Neural progenitor cell (in vitro differentiated cells): ENCODE measurements at regions not wholly inside any gene's neighbourhood (a gene's known extent, or its start where the extent isn't known, plus 50 kb on each side); places are given as distances from the start of the nearest gene placed in this dataset.
A peak's percentile ranks its signal among the peaks of the same experiment; 100 is the strongest.

Experiments used
- DNase-seq: peaks from one replicate; pipeline ENCODE4 v3.0.0-alpha.2; 2016; ENCODE audit warnings: low spot score
- H2AFZ ChIP-seq: fragments of 200-600 bp; sonication (generic); replicated peaks from 2 replicates; pipeline ENCODE4 v1.6.1; 2016; ENCODE audit warnings: antibody characterized with exemption
- H3F3A ChIP-seq: fragments of 200-600 bp; sonication (generic); 2 replicates; pipeline ENCODE4 v1.6.1; 2016; ENCODE audit warnings: antibody characterized with exemption, low read depth
- H3K27ac ChIP-seq: fragments of 200-600 bp; sonication (generic); 2 replicates; pipeline ENCODE4 v1.5.1; 2016; ENCODE audit warnings: mild to moderate bottlenecking
- H3K27me3 ChIP-seq: fragments of 200-600 bp; sonication (generic); 2 replicates; pipeline ENCODE4 v1.6.1; 2016; ENCODE audit warnings: mild to moderate bottlenecking, moderate library complexity
- H3K36me3 ChIP-seq: fragments of 200-600 bp; sonication (generic); 2 replicates; pipeline ENCODE4 v1.5.1; 2016
- H3K4me1 ChIP-seq: fragments of 200-600 bp; sonication (generic); 2 replicates; pipeline ENCODE4 v1.6.1; 2016; ENCODE audit warnings: mixed run types
- H3K4me2 ChIP-seq: fragments of 200-600 bp; sonication (generic); 2 replicates; pipeline ENCODE4 v1.6.1; 2016
- H3K4me3 ChIP-seq: fragments of 200-600 bp; sonication (generic); 2 replicates; pipeline ENCODE4 v1.5.1; 2016
- H3K79me2 ChIP-seq: fragments of 200-600 bp; sonication (generic); 2 replicates; pipeline ENCODE4 v1.6.1; 2016; ENCODE audit warnings: low read depth
- H3K9ac ChIP-seq: fragments of 200-600 bp; sonication (generic); 2 replicates; pipeline ENCODE4 v1.6.1; 2016
- H3K9me3 ChIP-seq: fragments of 200-600 bp; sonication (generic); 2 replicates; pipeline ENCODE4 v1.5.1; 2016; ENCODE audit warnings: low read depth
- H4K20me1 ChIP-seq: fragments of 200-600 bp; sonication (generic); 2 replicates; pipeline ENCODE4 v1.6.1; 2016; ENCODE audit warnings: low read depth
- H3K27ac Mint-ChIP-seq: 3 replicates; pipeline ENCODE4 v1.8.0; 2021; ENCODE audit warnings: mixed read lengths
- H3K27me3 Mint-ChIP-seq: 2 replicates; pipeline ENCODE4 v1.8.0; 2022; ENCODE audit warnings: low read depth, mild to moderate bottlenecking, inconsistent platforms, moderate library complexity, mixed read lengths; ENCODE audit not compliant: insufficient read depth
- H3K36me3 Mint-ChIP-seq: 3 replicates; pipeline ENCODE4 v1.8.0; 2021; ENCODE audit warnings: mixed read lengths
- H3K4me1 Mint-ChIP-seq: 3 replicates; pipeline ENCODE4 v1.8.0; 2021; ENCODE audit warnings: mixed read lengths
- H3K4me3 Mint-ChIP-seq: 3 replicates; pipeline ENCODE4 v1.8.0; 2021; ENCODE audit warnings: mild to moderate bottlenecking, moderate library complexity, mixed read lengths
- H3K9me3 Mint-ChIP-seq: 3 replicates; pipeline ENCODE4 v1.8.0; 2020; ENCODE audit warnings: mixed read lengths
- EZH2 ChIP-seq: fragments of 200-600 bp; sonication (generic); IDR thresholded peaks from 2 replicates; pipeline ENCODE4 v1.6.1; 2017; ENCODE audit warnings: antibody characterized with exemption, mild to moderate bottlenecking, moderate library complexity
- EZH2phosphoT487 ChIP-seq: fragments of 200-600 bp; sonication (generic); IDR thresholded peaks from 2 replicates; pipeline ENCODE4 v1.6.1; 2017; ENCODE audit warnings: antibody characterized with exemption
- TF ChIP-seq, protein P1 (sequence below): fragments of 200-600 bp; sonication (generic); IDR thresholded peaks from 2 replicates; pipeline ENCODE4 v1.5.1; 2017; ENCODE audit warnings: antibody characterized with exemption, mild to moderate bottlenecking

DNA sequence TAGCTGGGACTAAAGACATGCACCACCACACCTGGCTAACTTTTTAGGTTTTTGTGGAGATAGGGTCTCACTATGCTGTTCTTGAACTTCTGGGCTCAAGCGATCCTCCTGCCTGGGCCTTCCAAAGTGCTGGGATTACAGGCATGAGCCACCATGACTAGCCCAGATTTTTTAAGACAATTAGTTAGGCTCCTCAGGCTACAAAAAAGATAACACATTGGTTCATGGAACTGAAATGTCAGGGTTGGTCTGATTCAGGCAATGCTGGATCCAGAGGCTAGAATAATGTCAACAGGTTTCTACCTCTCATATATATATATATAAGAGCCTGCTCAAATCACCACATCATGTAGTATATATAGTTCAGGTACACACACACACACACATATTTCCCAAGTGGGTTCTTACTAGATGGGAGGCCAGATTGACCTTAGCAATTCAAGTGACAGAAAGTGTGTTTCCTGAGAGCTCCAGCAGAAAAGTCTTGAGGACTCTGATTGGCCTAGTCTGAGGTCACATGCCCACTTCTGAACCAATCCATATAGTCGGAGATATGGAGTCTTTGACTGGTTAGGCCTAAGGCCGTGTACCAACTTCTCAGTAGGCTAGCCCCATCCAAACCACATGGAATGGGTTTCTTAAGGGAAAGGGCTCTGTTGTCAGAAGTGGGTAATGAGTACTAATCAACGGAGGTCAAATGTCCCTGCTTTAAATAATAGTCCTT is 72.6 kb upstream of the LAPTM4A start:
- H3K9ac ChIP-seq: no peak overlapping the region
- no peak for TF ChIP-seq EZH2
- TF ChIP-seq, protein P1, sequence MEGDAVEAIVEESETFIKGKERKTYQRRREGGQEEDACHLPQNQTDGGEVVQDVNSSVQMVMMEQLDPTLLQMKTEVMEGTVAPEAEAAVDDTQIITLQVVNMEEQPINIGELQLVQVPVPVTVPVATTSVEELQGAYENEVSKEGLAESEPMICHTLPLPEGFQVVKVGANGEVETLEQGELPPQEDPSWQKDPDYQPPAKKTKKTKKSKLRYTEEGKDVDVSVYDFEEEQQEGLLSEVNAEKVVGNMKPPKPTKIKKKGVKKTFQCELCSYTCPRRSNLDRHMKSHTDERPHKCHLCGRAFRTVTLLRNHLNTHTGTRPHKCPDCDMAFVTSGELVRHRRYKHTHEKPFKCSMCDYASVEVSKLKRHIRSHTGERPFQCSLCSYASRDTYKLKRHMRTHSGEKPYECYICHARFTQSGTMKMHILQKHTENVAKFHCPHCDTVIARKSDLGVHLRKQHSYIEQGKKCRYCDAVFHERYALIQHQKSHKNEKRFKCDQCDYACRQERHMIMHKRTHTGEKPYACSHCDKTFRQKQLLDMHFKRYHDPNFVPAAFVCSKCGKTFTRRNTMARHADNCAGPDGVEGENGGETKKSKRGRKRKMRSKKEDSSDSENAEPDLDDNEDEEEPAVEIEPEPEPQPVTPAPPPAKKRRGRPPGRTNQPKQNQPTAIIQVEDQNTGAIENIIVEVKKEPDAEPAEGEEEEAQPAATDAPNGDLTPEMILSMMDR: no peak
- no peak for TF ChIP-seq EZH2phosphoT487
- no peaks in the 10 kb centered on the region for H3K27me3 ChIP-seq
- no peak for DNase-seq
- no peak overlapping the region for H2AFZ ChIP-seq
- H3K79me2 ChIP-seq: no peaks in the 10 kb centered on the region
- Mint-ChIP-seq H3K4me3 (no peak overlapping the region), H3K9me3 (no peaks in the 10 kb centered on the region), H3K36me3 (no peaks in the 10 kb centered on the region), H3K4me1 (no peaks in the 10 kb centered on the region), H3K27ac (no peak overlapping the region), H3K27me3 (peaks cover 2% of the 10 kb centered on the region)
- no peak overlapping the region for H3K4me2 ChIP-seq
- no peaks in the 10 kb centered on the region for H3K36me3 ChIP-seq
- no peaks in the 10 kb centered on the region for H3K4me1 ChIP-seq
- H3K27ac ChIP-seq: no peak overlapping the region
- no peaks in the 10 kb centered on the region for H4K20me1 ChIP-seq
- no peaks in the 10 kb centered on the region for H3K9me3 ChIP-seq
- H3F3A ChIP-seq: no peaks in the 10 kb centered on the region
- no peak overlapping the region for H3K4me3 ChIP-seq

DNA sequence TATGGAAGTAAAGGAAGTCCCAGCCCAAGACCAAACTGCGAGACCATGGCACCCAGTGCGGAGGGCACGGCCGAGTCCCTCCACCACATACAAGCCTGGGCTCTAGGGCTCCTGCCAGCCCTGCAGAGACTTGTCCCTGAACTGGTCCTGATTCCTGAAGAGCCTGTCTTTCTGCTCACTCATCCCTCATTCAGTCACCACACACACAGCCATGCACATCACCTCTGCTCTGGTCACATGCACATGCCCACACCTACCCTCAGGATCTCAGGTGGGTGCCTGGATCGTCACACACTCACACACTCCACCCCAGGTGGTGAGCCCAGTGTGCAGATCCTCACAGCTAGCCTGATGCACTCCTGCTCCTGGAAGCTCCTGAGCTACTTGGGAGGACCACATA is 71.4 kb upstream of the LAPTM4A start:
- Histone ChIP-seq H4K20me1 (no peaks in the 10 kb centered on the region), H3K79me2 (no peaks in the 10 kb centered on the region), H3K27me3 (no peaks in the 10 kb centered on the region), H3K4me3 (no peak overlapping the region), H3K36me3 (no peaks in the 10 kb centered on the region), H3K9ac (no peak overlapping the region), H3K9me3 (no peaks in the 10 kb centered on the region), H3F3A (no peaks in the 10 kb centered on the region), H3K27ac (no peak overlapping the region), H2AFZ (no peak overlapping the region), H3K4me2 (no peak overlapping the region), H3K4me1 (no peaks in the 10 kb centered on the region)
- Mint-ChIP-seq H3K9me3 (no peaks in the 10 kb centered on the region), H3K4me3 (peak overlapping the region; percentile 41), H3K27me3 (peaks cover 2% of the 10 kb centered on the region), H3K4me1 (no peaks in the 10 kb centered on the region), H3K36me3 (no peaks in the 10 kb centered on the region), H3K27ac (no peak overlapping the region)
- no peak for DNase-seq
- no peak for TF ChIP-seq EZH2phosphoT487
- TF ChIP-seq, protein P1: no peak
- TF ChIP-seq EZH2: no peak

DNA sequence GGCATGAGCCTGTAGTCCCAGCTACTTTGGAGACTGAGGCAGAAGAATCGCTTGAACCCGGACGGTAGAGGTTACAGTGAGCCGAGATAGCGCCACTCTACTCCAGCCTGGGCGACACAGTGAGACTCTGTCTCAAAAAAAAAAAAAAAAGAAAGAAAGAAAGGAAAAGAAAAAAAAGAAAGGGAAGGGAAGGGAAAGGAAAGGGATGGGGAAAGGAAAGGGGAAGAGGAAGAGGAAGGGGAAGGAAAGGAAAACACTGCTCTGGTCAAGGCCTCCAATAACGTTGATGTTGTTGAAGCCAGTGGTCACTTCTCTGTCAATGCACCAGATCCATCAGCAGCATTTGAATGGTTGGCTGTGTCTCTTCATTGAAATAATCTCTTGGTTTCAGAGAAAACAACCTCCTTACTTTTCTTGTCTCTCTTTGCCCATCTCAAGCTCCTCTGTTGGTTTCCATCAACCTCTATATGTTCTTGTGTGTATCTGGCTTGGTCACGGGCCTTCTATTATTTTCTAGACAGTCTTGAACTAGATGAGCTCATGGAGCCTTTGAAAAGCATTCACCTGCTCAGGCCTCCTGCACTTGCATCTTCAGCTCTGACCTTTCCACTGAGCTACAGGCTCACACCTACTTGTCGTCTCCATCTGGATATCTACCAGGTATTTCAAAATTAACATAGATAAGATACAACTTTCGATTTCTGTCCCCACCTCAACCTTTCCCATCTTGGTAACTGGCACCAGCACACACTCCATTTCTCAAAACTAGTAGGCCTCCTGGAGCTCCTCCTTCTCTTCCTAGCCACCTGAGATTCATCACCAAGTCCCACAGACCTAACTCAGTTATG is 69.4 kb upstream of the LAPTM4A start:
- no peaks in the 10 kb centered on the region for H3K36me3 ChIP-seq
- no peak overlapping the region for H3K9ac ChIP-seq
- no peaks in the 10 kb centered on the region for H3K9me3 Mint-ChIP-seq
- no peak overlapping the region for H3K4me2 ChIP-seq
- no peak overlapping the region for H3K27ac ChIP-seq
- DNase-seq: no peak
- no peak overlapping the region for H3K4me3 ChIP-seq
- no peak overlapping the region for H3K4me3 Mint-ChIP-seq
- H3K79me2 ChIP-seq: no peaks in the 10 kb centered on the region
- no peaks in the 10 kb centered on the region for H3K9me3 ChIP-seq
- no peaks in the 10 kb centered on the region for H3K4me1 Mint-ChIP-seq
- TF ChIP-seq EZH2 (no peak), EZH2phosphoT487 (no peak)
- TF ChIP-seq, protein P1: no peak
- H3K27ac Mint-ChIP-seq: no peak overlapping the region
- no peak overlapping the region for H2AFZ ChIP-seq
- H3K36me3 Mint-ChIP-seq: no peaks in the 10 kb centered on the region
- H4K20me1 ChIP-seq: no peaks in the 10 kb centered on the region
- H3K27me3 ChIP-seq: no peaks in the 10 kb centered on the region
- H3F3A ChIP-seq: no peaks in the 10 kb centered on the region
- no peaks in the 10 kb centered on the region for H3K4me1 ChIP-seq
- peaks cover 4% of the 10 kb centered on the region for H3K27me3 Mint-ChIP-seq
